Panc1 (cell line): ENCODE measurements at regions not wholly inside any gene's neighbourhood (a gene's known extent, or its start where the extent isn't known, plus 50 kb on each side); places are given as distances from the start of the nearest gene placed in this dataset.

Experiments used
- CTCF ChIP-seq: fragments of 450-650 bp; IDR thresholded peaks from 2 replicates; pipeline ENCODE4 v1.5.1; 2017; ENCODE audit warnings: mild to moderate bottlenecking
- POLR2AphosphoS5 ChIP-seq: IDR thresholded peaks from 2 replicates; pipeline ENCODE4 v1.6.1; 2012; ENCODE audit warnings: mild to moderate bottlenecking, low read depth, low read length, moderate library complexity
- REST ChIP-seq, 2 experiments: IDR thresholded peaks; 2 replicates each; pipeline ENCODE4 v1.6.1; 2011 to 2012; ENCODE audit warnings: low read depth in 2 of 2, control low read depth in 1 of 2, low read length in 1 of 2, mild to moderate bottlenecking in 1 of 2, moderate library complexity in 1 of 2; ENCODE audit not compliant: insufficient read depth in 1 of 2
- TCF7L2 ChIP-seq: IDR thresholded peaks from 2 replicates; pipeline ENCODE4 v1.6.1; 2011; ENCODE audit warnings: mild to moderate bottlenecking, low read depth, low read length, inconsistent platforms

GRCh38 chr9:126084008-126084407 is 242.6 kb upstream of the MVB12B start:
- TF ChIP-seq CTCF (no peak), TCF7L2 (no peak), POLR2AphosphoS5 (no peak), REST (IDR thresholded peaks at IDR 0.05; ENCODE audit: insufficient read depth in 1 of 2, low read depth in 2 of 2, low read length in 1 of 2) (no peak)
